ENCODE measurements at regions not wholly inside any gene's neighbourhood (a gene's known extent, or its start where the extent isn't known, plus 50 kb on each side); places are given as distances from the start of the nearest gene placed in this dataset.

DNA sequence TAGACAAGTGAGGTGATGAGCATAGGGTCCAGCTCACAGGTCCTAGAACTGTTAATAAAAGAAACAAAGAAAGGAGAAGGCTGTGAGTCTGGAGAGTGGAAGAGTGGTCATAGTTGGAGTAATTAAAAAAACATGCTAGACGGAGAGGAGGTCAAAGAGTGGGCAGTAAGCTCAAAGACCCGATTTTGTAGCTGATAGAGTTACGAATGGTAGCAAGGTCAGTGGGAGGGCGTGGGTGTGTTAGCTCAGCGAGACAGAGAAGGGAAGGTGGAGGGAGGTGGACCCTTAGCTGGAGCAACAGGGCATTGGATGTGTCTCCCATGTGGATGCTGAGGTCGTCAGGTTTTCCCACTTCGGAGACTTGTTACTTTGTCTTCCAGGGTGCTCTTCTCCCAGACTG, 431.7 kb downstream of the CDH26 start:
- Mint-ChIP-seq H3K4me3 (no peak overlapping the region), H3K27ac (ENCODE audit: low read depth) (no peak overlapping the region), H3K9me3 (no peaks in the 10 kb centered on the region), H3K4me1 (no peaks in the 10 kb centered on the region), H3K27me3 (peaks cover 17% of the 10 kb centered on the region), H3K36me3 (ENCODE audit: insufficient read depth) (no peaks in the 10 kb centered on the region)
- no peak for ATAC-seq (replicated peaks; ENCODE audit: extremely low read depth, poor library complexity, severe bottlenecking)
- no peak for DNase-seq (ENCODE audit: low spot score in 2 of 2)

DNA sequence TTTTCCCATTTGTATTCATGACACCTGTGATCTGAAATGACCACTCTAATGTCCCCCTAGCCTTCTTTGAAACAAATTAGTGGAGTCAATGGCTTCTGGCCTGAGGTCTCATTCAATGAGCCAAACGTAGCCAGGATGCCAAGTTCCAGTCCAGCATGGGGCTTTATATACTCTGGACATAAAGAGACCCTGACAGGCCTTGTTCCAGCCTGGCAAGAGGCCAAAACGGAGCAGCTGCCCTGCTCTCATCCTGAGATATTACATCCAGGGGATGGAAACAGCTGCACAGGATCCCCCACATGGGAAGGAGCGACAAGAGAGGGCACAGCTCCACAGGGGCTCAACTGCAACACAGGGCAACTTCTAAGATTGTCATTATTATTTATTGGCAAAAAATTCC, 437.8 kb downstream of the CDH26 start:
- H3K4me3 Mint-ChIP-seq: no peak overlapping the region
- H3K27me3 Mint-ChIP-seq: peaks cover 34% of the 10 kb centered on the region
- H3K4me1 Mint-ChIP-seq: no peaks in the 10 kb centered on the region
- H3K36me3 Mint-ChIP-seq (ENCODE audit: insufficient read depth): no peaks in the 10 kb centered on the region
- no peak overlapping the region for H3K27ac Mint-ChIP-seq (ENCODE audit: low read depth)
- peaks cover 29% of the 10 kb centered on the region for H3K9me3 Mint-ChIP-seq
- ATAC-seq (replicated peaks; ENCODE audit: extremely low read depth, poor library complexity, severe bottlenecking) (no peak), DNase-seq (ENCODE audit: low spot score in 2 of 2) (no peak)

DNA sequence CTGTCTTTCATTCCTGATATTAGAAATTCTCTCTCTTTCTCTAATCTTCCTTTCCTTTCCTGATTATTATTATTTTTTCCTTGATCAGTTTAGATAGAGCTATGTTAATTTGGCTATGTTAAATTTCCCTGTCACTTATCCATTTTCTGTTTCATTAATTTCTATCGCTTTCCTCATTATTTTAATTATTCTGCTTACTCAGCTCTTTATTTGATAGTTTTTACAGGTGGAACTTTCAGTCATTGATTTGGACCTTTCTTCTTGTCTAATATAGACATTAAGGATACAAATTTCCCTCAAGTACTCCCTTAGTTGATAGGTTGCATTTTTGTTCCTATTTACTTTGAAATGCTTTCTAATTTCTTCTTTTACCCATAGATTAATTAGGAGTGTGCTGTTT, 442.3 kb downstream of the CDH26 start:
- H3K36me3 Mint-ChIP-seq (ENCODE audit: insufficient read depth): no peaks in the 10 kb centered on the region
- ATAC-seq (replicated peaks; ENCODE audit: extremely low read depth, poor library complexity, severe bottlenecking) (no peak), DNase-seq (ENCODE audit: low spot score in 2 of 2) (no peak)
- no peak overlapping the region for H3K4me3 Mint-ChIP-seq
- no peak overlapping the region for H3K27ac Mint-ChIP-seq (ENCODE audit: low read depth)
- H3K4me1 Mint-ChIP-seq: no peaks in the 10 kb centered on the region
- H3K9me3 Mint-ChIP-seq: peaks cover 29% of the 10 kb centered on the region
- H3K27me3 Mint-ChIP-seq: peaks cover 26% of the 10 kb centered on the region

DNA sequence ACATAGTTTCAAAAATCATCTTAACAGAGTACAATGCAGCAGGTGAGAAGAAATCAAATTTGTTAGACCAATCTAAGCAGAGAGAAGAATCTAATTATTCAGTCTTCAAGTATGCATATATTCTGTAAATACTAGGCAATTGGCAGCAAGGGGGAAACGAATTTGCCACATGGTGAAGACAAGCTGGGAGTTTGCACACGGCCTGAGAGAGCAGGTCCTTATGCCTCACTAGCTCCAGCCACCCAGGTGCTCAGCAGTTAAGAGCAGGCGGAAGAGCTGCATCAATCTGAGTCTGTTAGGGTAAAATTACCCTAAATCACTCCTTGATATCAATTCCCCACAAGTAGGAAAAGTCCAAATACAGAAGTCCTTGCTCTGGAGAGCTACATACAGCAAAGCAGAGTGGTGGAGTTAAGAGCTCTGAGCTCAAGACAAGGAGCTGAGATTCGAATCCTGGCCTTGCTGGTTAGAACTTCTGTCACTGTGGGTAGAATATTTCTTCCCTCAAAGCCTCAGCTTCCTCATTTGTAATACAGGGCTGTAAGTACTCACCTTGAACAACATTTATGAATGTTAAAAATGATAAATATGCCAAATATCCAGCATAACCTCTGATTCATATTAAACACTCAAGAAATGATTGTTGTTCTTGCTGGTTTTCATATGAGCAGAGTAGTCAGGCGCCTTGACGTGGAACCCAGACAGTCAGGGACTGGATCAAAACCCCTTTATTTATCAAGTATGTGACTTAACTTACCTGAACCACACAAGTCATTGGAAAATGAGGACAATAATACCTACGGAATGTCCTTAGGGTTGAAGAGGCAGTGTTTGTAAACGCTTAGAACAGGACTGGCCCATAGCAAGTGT, 444.2 kb downstream of the CDH26 start:
- H3K9me3 Mint-ChIP-seq: peaks cover 21% of the 10 kb centered on the region
- H3K27ac Mint-ChIP-seq (ENCODE audit: low read depth): no peak overlapping the region
- H3K4me1 Mint-ChIP-seq: no peaks in the 10 kb centered on the region
- H3K4me3 Mint-ChIP-seq: no peak overlapping the region
- ATAC-seq (replicated peaks; ENCODE audit: extremely low read depth, poor library complexity, severe bottlenecking) (no peak), DNase-seq (ENCODE audit: low spot score in 2 of 2) (no peak)
- H3K36me3 Mint-ChIP-seq (ENCODE audit: insufficient read depth): no peaks in the 10 kb centered on the region
- peaks cover 23% of the 10 kb centered on the region for H3K27me3 Mint-ChIP-seq

DNA sequence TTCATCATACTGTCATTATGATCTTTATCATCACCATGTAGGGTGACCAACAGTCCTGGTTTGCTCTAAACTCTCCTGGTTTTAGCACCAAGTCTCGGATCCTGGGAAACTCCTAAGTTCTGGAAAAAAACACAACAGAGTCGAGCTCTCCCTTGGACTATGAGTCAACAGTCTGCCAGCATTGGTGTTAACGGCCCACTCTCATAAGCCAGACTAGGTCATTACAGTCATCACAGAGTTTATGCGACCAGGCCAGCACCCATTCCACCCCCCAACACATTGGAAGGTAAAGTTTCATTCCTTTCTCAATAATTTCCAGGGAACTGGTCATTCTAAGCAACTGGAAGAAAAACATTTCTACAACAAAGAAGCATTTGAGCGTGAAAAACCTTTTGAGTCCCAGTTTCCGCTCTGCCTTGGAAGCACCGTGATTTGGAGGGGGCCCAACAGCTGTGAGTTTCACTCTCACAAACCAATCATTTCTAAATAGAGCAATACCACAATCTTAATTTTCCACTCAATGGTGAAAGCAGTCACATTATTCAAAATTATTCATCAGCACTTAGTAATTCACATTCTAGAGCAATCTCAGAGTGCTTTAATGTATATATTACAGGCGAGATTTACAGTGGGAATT, 445.0 kb downstream of the CDH26 start:
- Mint-ChIP-seq H3K4me1 (no peaks in the 10 kb centered on the region), H3K27ac (ENCODE audit: low read depth) (no peak overlapping the region), H3K27me3 (peaks cover 20% of the 10 kb centered on the region), H3K9me3 (peaks cover 14% of the 10 kb centered on the region), H3K4me3 (no peak overlapping the region), H3K36me3 (ENCODE audit: insufficient read depth) (no peaks in the 10 kb centered on the region)
- ATAC-seq (replicated peaks; ENCODE audit: extremely low read depth, poor library complexity, severe bottlenecking) (no peak), DNase-seq (ENCODE audit: low spot score in 2 of 2) (no peak)

DNA sequence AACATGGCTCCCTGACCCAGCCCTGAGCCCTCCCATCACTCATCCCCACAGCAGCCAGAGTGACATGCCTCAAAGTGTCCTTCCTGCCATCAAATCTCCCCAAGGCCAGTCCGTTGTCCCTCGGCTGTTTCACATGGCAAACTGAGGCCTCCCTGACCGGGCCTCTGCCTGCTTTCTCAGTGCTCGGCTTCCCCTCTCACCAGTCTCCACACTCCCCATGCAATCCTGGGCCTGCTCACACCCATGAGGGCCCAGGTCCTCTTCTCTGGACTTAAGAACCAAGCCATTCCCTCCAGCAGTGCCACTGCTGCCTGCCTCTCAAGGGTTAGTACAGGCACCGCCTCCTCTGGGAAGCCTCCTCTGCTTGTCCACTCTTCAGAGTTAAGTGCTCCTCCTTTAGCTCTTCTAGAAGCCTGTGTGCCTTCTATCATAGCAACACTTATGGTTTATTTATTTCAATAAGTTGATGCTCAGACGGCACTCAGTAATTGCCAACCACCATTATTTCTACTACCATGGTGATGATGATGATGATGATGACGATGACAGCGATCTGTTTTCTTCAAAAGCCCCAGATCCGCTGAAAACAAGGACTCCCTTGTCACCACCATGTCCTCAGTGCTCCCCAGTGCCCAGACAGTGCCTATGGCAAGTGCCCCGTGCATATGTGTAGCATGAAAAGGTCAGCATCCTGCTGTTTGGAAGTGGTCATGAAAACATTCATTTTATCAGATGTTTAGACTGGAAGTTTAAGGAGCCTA, 449.0 kb downstream of the CDH26 start:
- H3K36me3 Mint-ChIP-seq (ENCODE audit: insufficient read depth): no peaks in the 10 kb centered on the region
- H3K4me1 Mint-ChIP-seq: no peaks in the 10 kb centered on the region
- no peak overlapping the region for H3K4me3 Mint-ChIP-seq
- H3K27me3 Mint-ChIP-seq: peaks cover 20% of the 10 kb centered on the region
- no peaks in the 10 kb centered on the region for H3K9me3 Mint-ChIP-seq
- no peak for ATAC-seq (replicated peaks; ENCODE audit: extremely low read depth, poor library complexity, severe bottlenecking)
- no peak overlapping the region for H3K27ac Mint-ChIP-seq (ENCODE audit: low read depth)
- no peak for DNase-seq (ENCODE audit: low spot score in 2 of 2)

DNA sequence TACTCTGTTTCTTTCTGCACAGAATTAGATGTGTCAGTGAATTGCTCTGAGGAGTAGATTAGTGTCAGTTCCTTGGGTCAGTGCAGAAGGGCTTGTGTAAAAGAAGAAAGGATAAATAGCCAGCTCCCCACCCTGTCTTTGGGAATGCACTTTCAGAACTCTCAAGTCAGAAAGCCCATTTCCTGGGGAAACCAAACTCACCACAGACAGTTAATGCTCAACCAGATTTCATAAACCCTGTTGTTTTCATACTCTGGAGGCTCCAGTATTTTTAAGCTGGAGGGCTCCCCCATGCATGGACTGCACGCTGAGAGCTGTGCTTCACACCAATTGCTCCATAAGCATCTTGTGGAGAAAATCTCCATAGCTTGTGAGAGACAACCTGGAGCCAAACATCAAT, 449.7 kb downstream of the CDH26 start:
- DNase-seq (ENCODE audit: low spot score in 2 of 2) (no peak), ATAC-seq (replicated peaks; ENCODE audit: extremely low read depth, poor library complexity, severe bottlenecking) (no peak)
- Mint-ChIP-seq H3K9me3 (no peaks in the 10 kb centered on the region), H3K27me3 (peaks cover 20% of the 10 kb centered on the region), H3K36me3 (ENCODE audit: insufficient read depth) (no peaks in the 10 kb centered on the region), H3K27ac (ENCODE audit: low read depth) (no peak overlapping the region), H3K4me3 (no peak overlapping the region), H3K4me1 (no peaks in the 10 kb centered on the region)

DNA sequence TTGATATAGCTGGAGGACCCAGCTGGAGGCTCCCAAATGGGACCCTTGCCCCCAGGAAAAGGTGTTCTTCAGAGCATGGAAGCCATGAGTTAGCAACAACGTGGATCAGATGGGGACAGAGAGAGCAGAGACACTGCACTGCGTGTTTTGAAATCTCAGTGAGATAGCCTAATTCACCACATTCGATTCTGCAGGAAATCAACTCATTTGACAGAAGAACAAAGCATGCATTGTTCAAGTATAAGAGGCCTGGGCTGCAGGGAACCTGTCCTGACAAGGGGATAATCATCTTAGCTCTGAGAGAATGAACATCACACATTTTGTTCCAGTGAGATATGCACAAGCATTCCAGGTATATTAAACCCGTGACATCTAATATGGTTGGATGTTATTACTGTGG, 450.2 kb downstream of the CDH26 start:
- no peak for ATAC-seq (replicated peaks; ENCODE audit: extremely low read depth, poor library complexity, severe bottlenecking)
- Mint-ChIP-seq H3K27me3 (peaks cover 20% of the 10 kb centered on the region), H3K4me1 (no peaks in the 10 kb centered on the region), H3K36me3 (ENCODE audit: insufficient read depth) (no peaks in the 10 kb centered on the region), H3K4me3 (no peak overlapping the region), H3K9me3 (no peaks in the 10 kb centered on the region), H3K27ac (ENCODE audit: low read depth) (no peak overlapping the region)
- no peak for DNase-seq (ENCODE audit: low spot score in 2 of 2)

DNA sequence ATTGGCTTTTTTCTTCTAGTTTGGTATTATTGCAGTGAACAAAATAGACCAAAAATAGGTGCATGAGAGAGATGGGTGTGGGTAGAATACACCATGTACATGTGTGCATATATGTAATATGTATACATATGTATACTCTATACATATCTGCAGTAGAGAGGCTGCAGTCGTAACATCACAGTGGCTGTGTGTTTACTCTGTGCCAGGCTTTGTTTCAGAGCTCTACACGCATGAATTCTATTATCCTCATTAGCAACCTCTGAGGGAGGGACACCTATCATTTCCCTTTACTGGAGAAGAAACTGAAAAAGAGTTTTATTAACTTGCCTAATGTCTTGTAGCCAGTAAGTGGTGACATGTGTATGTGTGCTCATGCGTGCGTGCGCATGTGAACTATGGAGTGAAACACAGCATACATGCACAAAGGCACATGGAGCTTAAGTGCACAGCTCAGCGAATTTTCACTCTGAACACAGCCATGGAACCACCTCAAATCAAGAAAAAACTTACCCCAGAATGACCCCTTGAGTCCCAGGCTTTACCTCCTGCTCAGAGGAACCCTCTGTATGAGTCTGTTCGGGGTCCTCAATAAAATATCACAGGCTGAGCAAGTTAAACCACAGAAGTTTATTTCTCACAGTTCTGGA, 452.5 kb downstream of the CDH26 start:
- H3K9me3 Mint-ChIP-seq: no peaks in the 10 kb centered on the region
- no peak overlapping the region for H3K4me3 Mint-ChIP-seq
- no peak for DNase-seq (ENCODE audit: low spot score in 2 of 2)
- no peaks in the 10 kb centered on the region for H3K4me1 Mint-ChIP-seq
- peaks cover 10% of the 10 kb centered on the region for H3K27me3 Mint-ChIP-seq
- no peaks in the 10 kb centered on the region for H3K36me3 Mint-ChIP-seq (ENCODE audit: insufficient read depth)
- no peak for ATAC-seq (replicated peaks; ENCODE audit: extremely low read depth, poor library complexity, severe bottlenecking)
- H3K27ac Mint-ChIP-seq (ENCODE audit: low read depth): no peak overlapping the region

DNA sequence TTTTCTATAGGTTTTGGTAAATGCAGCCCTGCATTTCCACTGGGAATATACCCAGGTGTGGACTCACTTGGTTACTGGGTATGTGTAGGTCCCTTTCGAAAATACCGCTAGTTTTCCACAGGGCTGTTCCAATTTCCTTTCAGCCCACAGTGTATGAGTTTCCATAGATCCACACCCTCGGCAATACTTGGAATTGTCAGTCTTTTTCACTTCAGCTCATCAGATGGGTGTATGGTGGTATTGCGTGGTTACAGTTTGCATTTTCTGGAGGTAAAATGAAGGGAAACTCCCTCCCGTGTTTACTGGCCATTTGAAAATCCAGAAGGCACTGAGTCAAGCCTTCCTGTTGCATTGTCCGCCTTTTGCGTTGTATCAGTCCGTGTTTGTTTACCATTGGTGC, 453.6 kb downstream of the CDH26 start:
- H3K27ac Mint-ChIP-seq (ENCODE audit: low read depth): no peak overlapping the region
- H3K36me3 Mint-ChIP-seq (ENCODE audit: insufficient read depth): no peaks in the 10 kb centered on the region
- H3K27me3 Mint-ChIP-seq: peaks cover 8% of the 10 kb centered on the region
- ATAC-seq (replicated peaks; ENCODE audit: extremely low read depth, poor library complexity, severe bottlenecking) (no peak), DNase-seq (ENCODE audit: low spot score in 2 of 2) (no peak)
- H3K9me3 Mint-ChIP-seq: no peaks in the 10 kb centered on the region
- no peak overlapping the region for H3K4me3 Mint-ChIP-seq
- no peaks in the 10 kb centered on the region for H3K4me1 Mint-ChIP-seq

DNA sequence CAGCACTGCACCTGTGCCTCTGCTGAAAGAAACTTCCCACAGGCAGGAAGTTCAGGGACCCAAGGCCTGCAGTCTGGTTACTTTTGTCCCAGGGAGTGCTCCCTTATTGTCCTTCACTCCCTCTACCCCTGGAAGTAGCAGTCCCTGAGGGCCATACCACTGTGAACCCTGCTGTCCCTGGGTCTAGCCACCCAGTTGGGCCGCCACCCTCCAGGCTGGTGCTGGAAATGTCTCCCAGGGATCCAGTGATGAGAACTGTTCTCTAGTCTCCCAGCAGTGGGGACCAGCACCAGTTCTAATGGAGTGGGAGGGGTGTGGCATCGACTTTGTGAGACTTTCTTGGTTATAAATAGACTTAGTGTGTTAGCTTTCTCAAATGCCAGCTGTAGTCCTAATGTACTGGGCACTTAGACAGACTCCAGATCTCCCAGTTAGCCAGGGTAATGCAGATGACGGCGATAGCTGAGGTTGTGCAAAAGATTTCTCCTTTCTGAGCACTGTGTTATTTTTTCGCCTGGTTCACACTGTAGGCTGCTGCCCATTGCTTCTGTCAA, 462.5 kb downstream of the CDH26 start:
- no peak for ATAC-seq (replicated peaks; ENCODE audit: extremely low read depth, poor library complexity, severe bottlenecking)
- no peak overlapping the region for H3K4me3 Mint-ChIP-seq

DNA sequence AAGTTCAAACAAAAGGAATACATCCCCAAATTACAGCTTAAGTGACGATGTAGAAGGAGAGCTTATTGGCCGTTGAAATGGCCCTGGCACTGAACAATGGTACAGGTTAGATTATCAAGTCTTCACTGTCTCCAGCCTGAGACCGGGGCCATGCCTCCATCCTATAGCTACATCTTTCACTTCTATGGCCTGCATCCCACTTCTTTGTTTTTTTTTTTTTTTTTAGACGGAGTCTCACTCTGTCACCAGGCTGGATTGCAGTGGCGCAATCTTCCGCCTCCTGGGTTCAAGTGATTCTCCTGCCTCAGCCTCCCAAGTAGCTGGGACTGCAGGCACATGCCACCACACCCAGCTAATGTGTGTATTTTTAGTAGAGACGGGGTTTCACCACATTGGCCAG, 464.6 kb downstream of the CDH26 start:
- Mint-ChIP-seq H3K4me3 (no peak overlapping the region), H3K4me1 (no peaks in the 10 kb centered on the region), H3K27me3 (no peaks in the 10 kb centered on the region), H3K27ac (ENCODE audit: low read depth) (no peak overlapping the region), H3K36me3 (ENCODE audit: insufficient read depth) (no peaks in the 10 kb centered on the region), H3K9me3 (no peaks in the 10 kb centered on the region)
- no peak for DNase-seq (ENCODE audit: low spot score in 2 of 2)
- ATAC-seq (replicated peaks; ENCODE audit: extremely low read depth, poor library complexity, severe bottlenecking): no peak

More for the DNA sequence above, 462.5 kb downstream of the CDH26 start:
- Mint-ChIP-seq H3K4me1 (no peaks in the 10 kb centered on the region), H3K27ac (ENCODE audit: low read depth) (no peak overlapping the region), H3K27me3 (no peaks in the 10 kb centered on the region), H3K9me3 (no peaks in the 10 kb centered on the region), H3K36me3 (ENCODE audit: insufficient read depth) (no peaks in the 10 kb centered on the region)
- DNase-seq (ENCODE audit: low spot score in 2 of 2): no peak
